ENCODE measurements at regions not wholly inside any gene's neighbourhood (a gene's known extent, or its start where the extent isn't known, plus 50 kb on each side); places are given as distances from the start of the nearest gene placed in this dataset.
"Not testable (repeated sequence)": the region's sequence is repeated elsewhere in the genome, so short reads cannot be mapped to it uniquely, and the experiment has no call there.

GRCh38 chr1:187063271-187063670 is 234.5 kb downstream of the PLA2G4A start:
- H3K9me3 Mint-ChIP-seq (ENCODE audit: low read depth): no peaks in the 10 kb centered on the region
- H3K27me3 Mint-ChIP-seq: no peaks in the 10 kb centered on the region
- TF ChIP-seq CTCF (IDR thresholded peaks at IDR 0.05; ENCODE audit: unreplicated experiment): no peak
- no peak for DNase-seq (ENCODE audit: low spot score, unreplicated experiment)
- H3K27ac Mint-ChIP-seq: no peak overlapping the region
- no peaks in the 10 kb centered on the region for H3K4me1 Mint-ChIP-seq (ENCODE audit: low read depth)
- no peaks in the 10 kb centered on the region for H3K36me3 Mint-ChIP-seq (ENCODE audit: insufficient read depth)
- no peak overlapping the region for H3K4me3 Mint-ChIP-seq (ENCODE audit: low read depth)

GRCh38 chr1:187067160-187067559 is 238.4 kb downstream of the PLA2G4A start:
- Mint-ChIP-seq H3K27me3 (no peaks in the 10 kb centered on the region), H3K27ac (no peak overlapping the region), H3K9me3 (ENCODE audit: low read depth) (no peaks in the 10 kb centered on the region), H3K36me3 (ENCODE audit: insufficient read depth) (no peaks in the 10 kb centered on the region), H3K4me1 (ENCODE audit: low read depth) (no peaks in the 10 kb centered on the region), H3K4me3 (ENCODE audit: low read depth) (no peak overlapping the region)
- DNase-seq (ENCODE audit: low spot score, unreplicated experiment): no peak
- no peak for TF ChIP-seq CTCF (IDR thresholded peaks at IDR 0.05; ENCODE audit: unreplicated experiment)

GRCh38 chr1:187070076-187070475 is 241.3 kb downstream of the PLA2G4A start:
- no peak for TF ChIP-seq CTCF (IDR thresholded peaks at IDR 0.05; ENCODE audit: unreplicated experiment)
- Mint-ChIP-seq H3K9me3 (ENCODE audit: low read depth) (peaks cover 7% of the 10 kb centered on the region), H3K4me1 (ENCODE audit: low read depth) (no peaks in the 10 kb centered on the region), H3K4me3 (ENCODE audit: low read depth) (no peak overlapping the region), H3K36me3 (ENCODE audit: insufficient read depth) (no peaks in the 10 kb centered on the region), H3K27me3 (no peaks in the 10 kb centered on the region), H3K27ac (no peak overlapping the region)
- DNase-seq (ENCODE audit: low spot score, unreplicated experiment): no peak

GRCh38 chr1:187072262-187073034 is 243.7 kb downstream of the PLA2G4A start:
- not testable (repeated sequence) for H3K4me3 Mint-ChIP-seq (ENCODE audit: low read depth); H3K9me3 Mint-ChIP-seq (ENCODE audit: low read depth); H3K27ac Mint-ChIP-seq; DNase-seq (ENCODE audit: low spot score, unreplicated experiment); H3K27me3 Mint-ChIP-seq; H3K4me1 Mint-ChIP-seq (ENCODE audit: low read depth); H3K36me3 Mint-ChIP-seq (ENCODE audit: insufficient read depth)

- not testable (repeated sequence) for H3K4me3 Mint-ChIP-seq (ENCODE audit: low read depth); H3K27me3 Mint-ChIP-seq; H3K9me3 Mint-ChIP-seq (ENCODE audit: low read depth); DNase-seq (ENCODE audit: low spot score, unreplicated experiment); H3K27ac Mint-ChIP-seq; H3K4me1 Mint-ChIP-seq (ENCODE audit: low read depth); H3K36me3 Mint-ChIP-seq (ENCODE audit: insufficient read depth)
Measured at GRCh38 chr1:187073035-187073560, 244.3 kb downstream of the PLA2G4A start.

GRCh38 chr1:187073634-187074245 is 245.0 kb downstream of the PLA2G4A start:
- not testable (repeated sequence) for H3K27ac Mint-ChIP-seq; H3K4me3 Mint-ChIP-seq (ENCODE audit: low read depth); H3K36me3 Mint-ChIP-seq (ENCODE audit: insufficient read depth); H3K4me1 Mint-ChIP-seq (ENCODE audit: low read depth); DNase-seq (ENCODE audit: low spot score, unreplicated experiment); H3K27me3 Mint-ChIP-seq; H3K9me3 Mint-ChIP-seq (ENCODE audit: low read depth)

Data from progenitor cell of endocrine pancreas (in vitro differentiated cells).